ENCODE measurements at regions not wholly inside any gene's neighbourhood (a gene's known extent, or its start where the extent isn't known, plus 50 kb on each side); places are given as distances from the start of the nearest gene placed in this dataset.

- TF ChIP-seq KLF10 (tag by site-specific recombination; IDR thresholded peaks at IDR 0.05) (no peak), ZNF830 (tag by site-specific recombination; IDR thresholded peaks at IDR 0.05; ENCODE audit: low read depth) (no peak)
These were observed 299.3 kb downstream of the ENC1 start (continued) for GRCh38 chr5:74341221-74341620.

GRCh38 chr5:74340476-74340875 lies 300.1 kb downstream of the ENC1 start:
- POLR2A ChIA-PET, result no interaction called here
- H3K27ac ChIP-seq (ENCODE audit: extremely low read depth, low read depth, low read length), result no peak overlapping the region
- no peak for TF ChIP-seq ZFP37 (tag by site-specific recombination; IDR thresholded peaks at IDR 0.05)
- TF ChIP-seq SP2 (tag by site-specific recombination; IDR thresholded peaks at IDR 0.05), result no peak
- TF ChIP-seq ZNF366 (tag by site-specific recombination; conservative IDR thresholded peaks at IDR 0.05), result peak; percentile 81
- peak; percentile 94 for TF ChIP-seq PRDM1 (tag by site-specific recombination; IDR thresholded peaks at IDR 0.05)
- no peaks in the 10 kb centered on the region for H3K9me3 ChIP-seq (ENCODE audit: control insufficient read depth, insufficient read depth, low read depth, low read length)
- CTCF ChIA-PET, result interaction anchor here (1.3 to 1.7 kb wide), 2 partner anchors 134 to 301 kb away, joined by 4 to 5 read pairs; no protein-coding TSS in a partner anchor
- peaks cover 15% of the 10 kb centered on the region; the same call in 1 of the 2 replicates for H3K4me1 ChIP-seq (ENCODE audit: control insufficient read depth, insufficient read depth, low read length)
- no peak overlapping the region for H3K4me3 ChIP-seq (ENCODE audit: low read depth, low read length)
- no peaks in the 10 kb centered on the region for H3K36me3 ChIP-seq (ENCODE audit: control insufficient read depth in 2 of 2, insufficient read depth in 1 of 2, low read length in 2 of 2)

- Histone ChIP-seq H3K4me3 (ENCODE audit: low read depth, low read length) (no peak overlapping the region), H3K27ac (ENCODE audit: extremely low read depth, low read depth, low read length) (no peak overlapping the region), H3K4me1 (ENCODE audit: control insufficient read depth, insufficient read depth, low read length) (peaks cover 11% of the 10 kb centered on the region; the same call in 1 of the 2 replicates), H3K9me3 (ENCODE audit: control insufficient read depth, insufficient read depth, low read depth, low read length) (no peaks in the 10 kb centered on the region), H3K36me3 (ENCODE audit: control insufficient read depth in 2 of 2, insufficient read depth in 1 of 2, low read length in 2 of 2) (no peaks in the 10 kb centered on the region)
- ChIA-PET CTCF (interaction anchor here (0.8 to 1.4 kb wide), 4 partner anchors 8 to 295 kb away, joined by 3 read pairs; no protein-coding TSS in a partner anchor), POLR2A (interaction anchor here (1.7 kb wide), 1 partner anchor 302 kb away, joined by 8 read pairs; the partner anchor contains the start of gene ENC1)
- TF ChIP-seq ZNF704 (tag by site-specific recombination; IDR thresholded peaks at IDR 0.05) (no peak), KLF16 (tag by site-specific recombination; IDR thresholded peaks at IDR 0.05) (no peak), SP7 (tag by site-specific recombination; IDR thresholded peaks at IDR 0.05) (no peak), ZNF792 (tag by site-specific recombination; IDR thresholded peaks at IDR 0.05) (no peak), ZNF416 (tag by site-specific recombination; IDR thresholded peaks at IDR 0.05) (no peak)
These were observed 302.6 kb downstream of the ENC1 start for GRCh38 chr5:74337984-74338310.

- CTCF ChIA-PET, result interaction anchor here (0.8 to 1.4 kb wide), 3 partner anchors 13 to 296 kb away, joined by 3 read pairs; no protein-coding TSS in a partner anchor
- POLR2A ChIA-PET, result interaction anchor here (1.7 kb wide), 1 partner anchor 303 kb away, joined by 8 read pairs; the partner anchor contains the start of gene ENC1
- no peaks in the 10 kb centered on the region for H3K9me3 ChIP-seq (ENCODE audit: control insufficient read depth, insufficient read depth, low read depth, low read length)
- peaks cover 11% of the 10 kb centered on the region; the same call in 1 of the 2 replicates for H3K4me1 ChIP-seq (ENCODE audit: control insufficient read depth, insufficient read depth, low read length)
- H3K36me3 ChIP-seq (ENCODE audit: control insufficient read depth in 2 of 2, insufficient read depth in 1 of 2, low read length in 2 of 2), result no peaks in the 10 kb centered on the region
- no peak overlapping the region for H3K4me3 ChIP-seq (ENCODE audit: low read depth, low read length)
- no peak overlapping the region for H3K27ac ChIP-seq (ENCODE audit: extremely low read depth, low read depth, low read length)
- TF ChIP-seq ZNF449 (tag by site-specific recombination; IDR thresholded peaks at IDR 0.05) (no peak), ZNF529 (tag by site-specific recombination; IDR thresholded peaks at IDR 0.05; ENCODE audit: insufficient replicate concordance) (no peak), ZNF302 (tag by site-specific recombination; IDR thresholded peaks at IDR 0.05; ENCODE audit: low read depth) (no peak), ZSCAN5A (tag by site-specific recombination; IDR thresholded peaks at IDR 0.05) (no peak), HOXD13 (CRISPR knock-in tag; IDR thresholded peaks at IDR 0.05; ENCODE audit: borderline replicate concordance) (no peak), ZNF747 (tag by site-specific recombination; IDR thresholded peaks at IDR 0.05) (no peak), ZSCAN30 (tag by site-specific recombination; IDR thresholded peaks at IDR 0.05) (no peak), ZNF658 (tag by site-specific recombination; IDR thresholded peaks at IDR 0.05) (no peak), ZNF266 (tag by site-specific recombination; IDR thresholded peaks at IDR 0.05; ENCODE audit: low read depth) (no peak), SP3 (tag by site-specific recombination; IDR thresholded peaks at IDR 0.05) (no peak), ZSCAN4 (tag by site-specific recombination; IDR thresholded peaks at IDR 0.05) (no peak), ZNF521 (tag by site-specific recombination; IDR thresholded peaks at IDR 0.05) (no peak), ZBTB8A (tag by site-specific recombination; IDR thresholded peaks at IDR 0.05) (no peak)
These were observed 303.1 kb downstream of the ENC1 start for GRCh38 chr5:74337254-74337983.

All from HEK293 (cell line).